ENCODE measurements at regions not wholly inside any gene's neighbourhood (a gene's known extent, or its start where the extent isn't known, plus 50 kb on each side); places are given as distances from the start of the nearest gene placed in this dataset.

DNA sequence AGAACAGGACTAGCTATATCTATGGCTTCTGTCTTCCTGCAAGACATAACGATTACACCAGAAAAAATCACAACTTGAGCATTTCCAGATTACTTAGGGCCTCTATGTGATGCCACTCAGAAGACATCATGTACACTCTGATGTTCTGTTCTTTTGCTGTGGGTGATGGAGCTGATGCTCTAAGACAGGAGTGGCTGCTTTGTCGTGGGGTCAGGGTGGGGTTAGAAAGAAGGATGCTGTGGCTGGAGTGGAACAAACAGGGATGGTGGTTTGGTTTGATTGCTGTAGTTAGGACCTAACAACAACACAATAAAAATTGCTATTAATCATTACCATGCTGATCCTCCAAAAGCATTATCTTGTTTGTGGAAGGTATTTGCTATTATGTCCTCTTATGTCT is 120.3 kb upstream of the ARHGAP20 start:
- H3K36me3 ChIP-seq (ENCODE audit: control insufficient read depth in 2 of 2, insufficient read depth in 2 of 2, low read length in 1 of 2): no peaks in the 10 kb centered on the region
- no peak for FAIRE-seq
- H3K4me2 ChIP-seq (ENCODE audit: control insufficient read depth, insufficient read depth): no peak overlapping the region
- no peak overlapping the region for H3K27ac ChIP-seq (ENCODE audit: control insufficient read depth, insufficient read depth)
- WGBS (ENCODE audit: insufficient coverage, insufficient replicate concordance, low lambda C conversion rate, missing lambda C conversion rate): 0% methylated on average over 2 of the region's 2 CpGs
- ChIA-PET SMC1A (ENCODE audit: uncharacterized antibody, unreplicated experiment) (interaction anchor here (1.2 kb wide), 1 partner anchor 17 kb away, joined by 3 read pairs; no protein-coding TSS in a partner anchor), RAD21 (ENCODE audit: unreplicated experiment) (no interaction called here), CTCF (no interaction called here), POLR2A (no interaction called here)
- in situ Hi-C loops (cut with MboI): no loop called here
- no peaks in the 10 kb centered on the region for H3K9me3 ChIP-seq (replicated peaks; ENCODE audit: control insufficient read depth, insufficient read depth, low read length)
- no peak for DNase-seq (ENCODE audit: low read depth, low spot score)
- H3K9ac ChIP-seq (ENCODE audit: control insufficient read depth, insufficient read depth, low read length): no peak overlapping the region
- H3K4me3 ChIP-seq: no peak overlapping the region
- H3K4me1 ChIP-seq (ENCODE audit: control insufficient read depth, insufficient read depth, low read length): no peaks in the 10 kb centered on the region
- no peak for TF ChIP-seq HDGF (IDR thresholded peaks at IDR 0.05)
- TF ChIP-seq NR2C2 (IDR thresholded peaks at IDR 0.05; ENCODE audit: borderline replicate concordance, control insufficient read depth, insufficient read length, low read depth): no peak
- TF ChIP-seq, protein P1, sequence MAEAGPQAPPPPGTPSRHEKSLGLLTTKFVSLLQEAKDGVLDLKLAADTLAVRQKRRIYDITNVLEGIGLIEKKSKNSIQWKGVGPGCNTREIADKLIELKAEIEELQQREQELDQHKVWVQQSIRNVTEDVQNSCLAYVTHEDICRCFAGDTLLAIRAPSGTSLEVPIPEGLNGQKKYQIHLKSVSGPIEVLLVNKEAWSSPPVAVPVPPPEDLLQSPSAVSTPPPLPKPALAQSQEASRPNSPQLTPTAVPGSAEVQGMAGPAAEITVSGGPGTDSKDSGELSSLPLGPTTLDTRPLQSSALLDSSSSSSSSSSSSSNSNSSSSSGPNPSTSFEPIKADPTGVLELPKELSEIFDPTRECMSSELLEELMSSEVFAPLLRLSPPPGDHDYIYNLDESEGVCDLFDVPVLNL (IDR thresholded peaks at IDR 0.05; ENCODE audit: low read depth, low read length): no peak
- TF ChIP-seq PAX8 (IDR thresholded peaks at IDR 0.05): no peak
- H3K79me2 ChIP-seq (ENCODE audit: control insufficient read depth, insufficient read depth, low read length): no peaks in the 10 kb centered on the region
- no peak for ATAC-seq
- no peaks in the 10 kb centered on the region; a peak in 2 of 4 replicates for H3K27me3 ChIP-seq (replicated peaks in 1 of 2; ENCODE audit: control insufficient read depth in 2 of 2, insufficient read depth in 2 of 2, low read length in 1 of 2)
- no TSS peak for BruUV-seq (replicated peaks)
- no peak overlapping the region for H2AFZ ChIP-seq (ENCODE audit: control insufficient read depth, low read depth, low read length)
- intact Hi-C loops (cut with micrococcal nuclease; ENCODE audit: unreplicated experiment): no loop called here
- H4K20me1 ChIP-seq (ENCODE audit: control insufficient read depth, insufficient read depth): no peaks in the 10 kb centered on the region

DNA sequence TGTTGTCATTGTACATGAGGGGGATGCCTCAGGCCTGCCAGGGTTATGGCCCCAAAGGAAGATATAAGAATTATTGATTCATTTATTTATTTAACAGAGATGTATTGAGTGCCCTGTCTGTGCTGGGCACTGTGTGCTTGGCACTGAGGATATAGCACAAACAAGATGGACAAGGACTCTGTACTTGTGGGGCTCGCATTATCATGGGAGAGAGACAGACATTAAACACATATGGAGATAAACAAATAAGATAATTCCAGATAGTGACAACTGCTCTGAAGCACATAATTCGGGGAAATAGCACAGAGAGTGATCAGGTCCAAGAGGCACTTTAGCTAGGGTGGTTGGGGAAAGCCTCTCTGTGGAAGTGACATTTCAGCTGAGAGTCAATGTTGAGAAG is 119.8 kb upstream of the ARHGAP20 start:
- ChIA-PET RAD21 (ENCODE audit: unreplicated experiment) (no interaction called here), CTCF (no interaction called here), SMC1A (ENCODE audit: uncharacterized antibody, unreplicated experiment) (interaction anchor here (1.2 kb wide), 1 partner anchor 16 kb away, joined by 3 read pairs; no protein-coding TSS in a partner anchor), POLR2A (no interaction called here)
- H3K4me3 ChIP-seq: no peak overlapping the region
- H3K36me3 ChIP-seq (ENCODE audit: control insufficient read depth in 2 of 2, insufficient read depth in 2 of 2, low read length in 1 of 2): no peaks in the 10 kb centered on the region
- no peak overlapping the region for H3K27ac ChIP-seq (ENCODE audit: control insufficient read depth, insufficient read depth)
- FAIRE-seq: no peak
- no peak for ATAC-seq
- no peak overlapping the region for H3K9ac ChIP-seq (ENCODE audit: control insufficient read depth, insufficient read depth, low read length)
- no peak overlapping the region for H2AFZ ChIP-seq (ENCODE audit: control insufficient read depth, low read depth, low read length)
- H3K79me2 ChIP-seq (ENCODE audit: control insufficient read depth, insufficient read depth, low read length): no peaks in the 10 kb centered on the region
- no TSS peak for BruUV-seq (replicated peaks)
- intact Hi-C loops (cut with micrococcal nuclease; ENCODE audit: unreplicated experiment) (no loop called here), in situ Hi-C loops (cut with MboI) (no loop called here)
- no peaks in the 10 kb centered on the region for H3K4me1 ChIP-seq (ENCODE audit: control insufficient read depth, insufficient read depth, low read length)
- no peaks in the 10 kb centered on the region; a peak in 2 of 4 replicates for H3K27me3 ChIP-seq (replicated peaks in 1 of 2; ENCODE audit: control insufficient read depth in 2 of 2, insufficient read depth in 2 of 2, low read length in 1 of 2)
- WGBS (ENCODE audit: insufficient coverage, insufficient replicate concordance, low lambda C conversion rate, missing lambda C conversion rate): 16% methylated on average over 2 of the region's 2 CpGs
- no peaks in the 10 kb centered on the region for H3K9me3 ChIP-seq (replicated peaks; ENCODE audit: control insufficient read depth, insufficient read depth, low read length)
- no peak for DNase-seq (ENCODE audit: low read depth, low spot score)
- H4K20me1 ChIP-seq (ENCODE audit: control insufficient read depth, insufficient read depth): no peaks in the 10 kb centered on the region
- no peak overlapping the region for H3K4me2 ChIP-seq (ENCODE audit: control insufficient read depth, insufficient read depth)
- TF ChIP-seq, protein P2, sequence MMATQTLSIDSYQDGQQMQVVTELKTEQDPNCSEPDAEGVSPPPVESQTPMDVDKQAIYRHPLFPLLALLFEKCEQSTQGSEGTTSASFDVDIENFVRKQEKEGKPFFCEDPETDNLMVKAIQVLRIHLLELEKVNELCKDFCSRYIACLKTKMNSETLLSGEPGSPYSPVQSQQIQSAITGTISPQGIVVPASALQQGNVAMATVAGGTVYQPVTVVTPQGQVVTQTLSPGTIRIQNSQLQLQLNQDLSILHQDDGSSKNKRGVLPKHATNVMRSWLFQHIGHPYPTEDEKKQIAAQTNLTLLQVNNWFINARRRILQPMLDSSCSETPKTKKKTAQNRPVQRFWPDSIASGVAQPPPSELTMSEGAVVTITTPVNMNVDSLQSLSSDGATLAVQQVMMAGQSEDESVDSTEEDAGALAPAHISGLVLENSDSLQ (IDR thresholded peaks at IDR 0.05): no peak
- no peak for TF ChIP-seq STAT1 (conservative IDR thresholded peaks at IDR 0.05)
- no peak for TF ChIP-seq KDM1A (IDR thresholded peaks at IDR 0.05; ENCODE audit: borderline replicate concordance)
- no peak for TF ChIP-seq RELA (IDR thresholded peaks at IDR 0.05; ENCODE audit: borderline replicate concordance, partially characterized antibody)
- TF ChIP-seq, protein P3, sequence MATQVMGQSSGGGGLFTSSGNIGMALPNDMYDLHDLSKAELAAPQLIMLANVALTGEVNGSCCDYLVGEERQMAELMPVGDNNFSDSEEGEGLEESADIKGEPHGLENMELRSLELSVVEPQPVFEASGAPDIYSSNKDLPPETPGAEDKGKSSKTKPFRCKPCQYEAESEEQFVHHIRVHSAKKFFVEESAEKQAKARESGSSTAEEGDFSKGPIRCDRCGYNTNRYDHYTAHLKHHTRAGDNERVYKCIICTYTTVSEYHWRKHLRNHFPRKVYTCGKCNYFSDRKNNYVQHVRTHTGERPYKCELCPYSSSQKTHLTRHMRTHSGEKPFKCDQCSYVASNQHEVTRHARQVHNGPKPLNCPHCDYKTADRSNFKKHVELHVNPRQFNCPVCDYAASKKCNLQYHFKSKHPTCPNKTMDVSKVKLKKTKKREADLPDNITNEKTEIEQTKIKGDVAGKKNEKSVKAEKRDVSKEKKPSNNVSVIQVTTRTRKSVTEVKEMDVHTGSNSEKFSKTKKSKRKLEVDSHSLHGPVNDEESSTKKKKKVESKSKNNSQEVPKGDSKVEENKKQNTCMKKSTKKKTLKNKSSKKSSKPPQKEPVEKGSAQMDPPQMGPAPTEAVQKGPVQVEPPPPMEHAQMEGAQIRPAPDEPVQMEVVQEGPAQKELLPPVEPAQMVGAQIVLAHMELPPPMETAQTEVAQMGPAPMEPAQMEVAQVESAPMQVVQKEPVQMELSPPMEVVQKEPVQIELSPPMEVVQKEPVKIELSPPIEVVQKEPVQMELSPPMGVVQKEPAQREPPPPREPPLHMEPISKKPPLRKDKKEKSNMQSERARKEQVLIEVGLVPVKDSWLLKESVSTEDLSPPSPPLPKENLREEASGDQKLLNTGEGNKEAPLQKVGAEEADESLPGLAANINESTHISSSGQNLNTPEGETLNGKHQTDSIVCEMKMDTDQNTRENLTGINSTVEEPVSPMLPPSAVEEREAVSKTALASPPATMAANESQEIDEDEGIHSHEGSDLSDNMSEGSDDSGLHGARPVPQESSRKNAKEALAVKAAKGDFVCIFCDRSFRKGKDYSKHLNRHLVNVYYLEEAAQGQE (IDR thresholded peaks at IDR 0.05; ENCODE audit: low read depth, low read length): no peak
- TF ChIP-seq POU2F2 (IDR thresholded peaks at IDR 0.05; ENCODE audit: borderline replicate concordance, low read depth, low read length): no peak
- TF ChIP-seq MTA2 (IDR thresholded peaks at IDR 0.05; ENCODE audit: low read depth): no peak
- TF ChIP-seq SUPT20H (IDR thresholded peaks at IDR 0.05; ENCODE audit: borderline replicate concordance, control insufficient read depth, low read depth, low read length): no peak
- TF ChIP-seq GATAD2B (conservative IDR thresholded peaks at IDR 0.05; ENCODE audit: low read depth): no peak
- TF ChIP-seq SREBF1 (IDR thresholded peaks at IDR 0.05; ENCODE audit: low read length): no peak

Data from GM12878 (cell line).